ENCODE measurements at regions not wholly inside any gene's neighbourhood (a gene's known extent, or its start where the extent isn't known, plus 50 kb on each side); places are given as distances from the start of the nearest gene placed in this dataset.

GRCh38 chr1:235925016-235925415 is 58.3 kb upstream of the LYST start:
- no peak for DNase-seq

GRCh38 chr1:235923466-235924021 is 56.8 kb upstream of the LYST start:
- DNase-seq: no peak

- DNase-seq: peak; percentile 39
Observed at GRCh38 chr1:235920596-235921375, 54.1 kb upstream of the LYST start.

GRCh38 chr1:235919833-235920441 is 53.2 kb upstream of the LYST start:
- peak; percentile 15 for DNase-seq

- DNase-seq: no peak
Observed at GRCh38 chr1:235919127-235919832, 52.6 kb upstream of the LYST start.

GRCh38 chr1:235918465-235918864 is 51.8 kb upstream of the LYST start:
- no peak for DNase-seq

GRCh38 chr1:235918032-235918431 is 51.3 kb upstream of the LYST start:
- no peak for DNase-seq

- DNase-seq: peak; percentile 95
Observed at GRCh38 chr1:235917267-235917811, 50.6 kb upstream of the LYST start.
